DND-41 (cell line): ENCODE measurements at regions not wholly inside any gene's neighbourhood (a gene's known extent, or its start where the extent isn't known, plus 50 kb on each side); places are given as distances from the start of the nearest gene placed in this dataset.

Experiments
- EZH2 ChIP-seq: IDR thresholded peaks from 3 replicates; pipeline ENCODE4 v1.6.1; 2012; ENCODE audit warnings: borderline replicate concordance, low read depth, mild to moderate bottlenecking, moderate library complexity, low read length, inconsistent platforms; ENCODE audit not compliant: severe bottlenecking
- TF ChIP-seq, protein P1 (sequence below): IDR thresholded peaks from 2 replicates; pipeline ENCODE4 v1.5.1; 2012; ENCODE audit warnings: borderline replicate concordance, low read length, moderate library complexity, mild to moderate bottlenecking; ENCODE audit not compliant: poor library complexity, severe bottlenecking; ENCODE audit errors: extremely low read depth

DNA sequence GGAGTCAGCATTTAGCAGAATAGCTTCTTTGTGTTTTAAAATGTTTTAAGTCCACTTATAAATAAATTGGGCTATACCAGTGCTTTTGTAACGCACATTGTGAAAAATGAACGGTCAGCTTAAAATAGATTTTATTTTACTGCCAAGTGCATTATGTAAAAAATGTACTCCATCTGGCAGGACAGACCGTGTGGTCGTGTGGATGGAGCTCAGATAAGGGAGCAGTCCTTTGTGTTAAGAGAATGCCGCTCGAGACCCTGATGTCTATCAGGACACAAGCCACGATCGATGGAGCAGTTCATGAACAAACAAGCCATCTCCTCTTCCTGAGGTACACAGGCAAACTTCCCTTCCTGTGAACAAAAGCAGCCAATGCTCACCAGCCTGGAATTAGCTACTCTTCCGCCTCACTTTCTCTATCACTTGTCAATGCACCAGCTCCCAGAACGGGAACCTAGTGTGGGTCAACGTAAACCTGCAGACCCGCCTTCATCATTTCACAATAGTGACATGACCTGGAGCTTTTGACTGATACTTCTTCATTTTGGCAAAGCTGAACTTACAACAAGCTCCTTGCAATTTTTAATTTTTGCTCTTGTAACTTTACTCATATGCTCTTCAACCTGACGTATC, 243.5 kb downstream of the TGFB2 start:
- TF ChIP-seq EZH2 = no peak
- TF ChIP-seq, protein P1, sequence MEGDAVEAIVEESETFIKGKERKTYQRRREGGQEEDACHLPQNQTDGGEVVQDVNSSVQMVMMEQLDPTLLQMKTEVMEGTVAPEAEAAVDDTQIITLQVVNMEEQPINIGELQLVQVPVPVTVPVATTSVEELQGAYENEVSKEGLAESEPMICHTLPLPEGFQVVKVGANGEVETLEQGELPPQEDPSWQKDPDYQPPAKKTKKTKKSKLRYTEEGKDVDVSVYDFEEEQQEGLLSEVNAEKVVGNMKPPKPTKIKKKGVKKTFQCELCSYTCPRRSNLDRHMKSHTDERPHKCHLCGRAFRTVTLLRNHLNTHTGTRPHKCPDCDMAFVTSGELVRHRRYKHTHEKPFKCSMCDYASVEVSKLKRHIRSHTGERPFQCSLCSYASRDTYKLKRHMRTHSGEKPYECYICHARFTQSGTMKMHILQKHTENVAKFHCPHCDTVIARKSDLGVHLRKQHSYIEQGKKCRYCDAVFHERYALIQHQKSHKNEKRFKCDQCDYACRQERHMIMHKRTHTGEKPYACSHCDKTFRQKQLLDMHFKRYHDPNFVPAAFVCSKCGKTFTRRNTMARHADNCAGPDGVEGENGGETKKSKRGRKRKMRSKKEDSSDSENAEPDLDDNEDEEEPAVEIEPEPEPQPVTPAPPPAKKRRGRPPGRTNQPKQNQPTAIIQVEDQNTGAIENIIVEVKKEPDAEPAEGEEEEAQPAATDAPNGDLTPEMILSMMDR = no peak
